ENCODE measurements at regions not wholly inside any gene's neighbourhood (a gene's known extent, or its start where the extent isn't known, plus 50 kb on each side); places are given as distances from the start of the nearest gene placed in this dataset.

DNA sequence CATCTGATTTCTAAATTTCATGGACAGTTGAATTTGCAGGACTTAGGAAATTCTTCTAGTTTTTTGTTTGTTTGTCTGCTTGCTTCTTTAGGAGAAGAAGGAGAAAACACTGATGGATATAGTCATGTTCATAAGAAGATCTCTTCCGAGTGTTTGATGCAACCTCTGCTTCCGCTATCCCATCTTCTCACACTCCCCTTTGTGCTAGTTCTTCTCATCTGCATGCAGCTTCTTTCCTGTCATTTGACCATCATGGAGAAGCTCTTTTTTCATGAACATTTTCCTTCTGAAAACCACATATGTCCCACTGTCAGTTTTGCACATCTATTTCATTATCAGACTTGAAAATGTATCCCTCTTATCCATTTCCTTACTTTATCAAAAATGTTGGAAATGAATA lies 346.9 kb upstream of the PRKCQ start:
- TF ChIP-seq POLR2AphosphoS5 (IDR thresholded peaks at IDR 0.05; ENCODE audit: insufficient read depth in 1 of 2, low read depth in 1 of 2) = no peak
- TF ChIP-seq, protein P1, sequence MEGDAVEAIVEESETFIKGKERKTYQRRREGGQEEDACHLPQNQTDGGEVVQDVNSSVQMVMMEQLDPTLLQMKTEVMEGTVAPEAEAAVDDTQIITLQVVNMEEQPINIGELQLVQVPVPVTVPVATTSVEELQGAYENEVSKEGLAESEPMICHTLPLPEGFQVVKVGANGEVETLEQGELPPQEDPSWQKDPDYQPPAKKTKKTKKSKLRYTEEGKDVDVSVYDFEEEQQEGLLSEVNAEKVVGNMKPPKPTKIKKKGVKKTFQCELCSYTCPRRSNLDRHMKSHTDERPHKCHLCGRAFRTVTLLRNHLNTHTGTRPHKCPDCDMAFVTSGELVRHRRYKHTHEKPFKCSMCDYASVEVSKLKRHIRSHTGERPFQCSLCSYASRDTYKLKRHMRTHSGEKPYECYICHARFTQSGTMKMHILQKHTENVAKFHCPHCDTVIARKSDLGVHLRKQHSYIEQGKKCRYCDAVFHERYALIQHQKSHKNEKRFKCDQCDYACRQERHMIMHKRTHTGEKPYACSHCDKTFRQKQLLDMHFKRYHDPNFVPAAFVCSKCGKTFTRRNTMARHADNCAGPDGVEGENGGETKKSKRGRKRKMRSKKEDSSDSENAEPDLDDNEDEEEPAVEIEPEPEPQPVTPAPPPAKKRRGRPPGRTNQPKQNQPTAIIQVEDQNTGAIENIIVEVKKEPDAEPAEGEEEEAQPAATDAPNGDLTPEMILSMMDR (IDR thresholded peaks at IDR 0.05) = no peak

Measured in vagina (tissue), 2 donors.